ENCODE measurements at regions not wholly inside any gene's neighbourhood (a gene's known extent, or its start where the extent isn't known, plus 50 kb on each side); places are given as distances from the start of the nearest gene placed in this dataset.

GRCh38 chr2:120480903-120481445 is 135.0 kb downstream of the INHBB start:
- no peak for DNase-seq

GRCh38 chr2:120481446-120482194 is 135.7 kb downstream of the INHBB start:
- no peak for DNase-seq

GRCh38 chr2:120482334-120482733 is 136.4 kb downstream of the INHBB start:
- no peak for DNase-seq

GRCh38 chr2:120483355-120483754 is 137.4 kb downstream of the INHBB start:
- DNase-seq, result no peak

GRCh38 chr2:120485096-120485495 is 139.2 kb downstream of the INHBB start:
- no peak for DNase-seq

- no peak for DNase-seq
Measured at GRCh38 chr2:120486441-120486840, 140.5 kb downstream of the INHBB start.

- DNase-seq, result peak; percentile 28
Measured at GRCh38 chr2:120486946-120487345, 141.0 kb downstream of the INHBB start.

- no peak for DNase-seq
Measured at GRCh38 chr2:120488531-120488930, 142.6 kb downstream of the INHBB start.

GRCh38 chr2:120489023-120489422 is 143.1 kb downstream of the INHBB start:
- no peak for DNase-seq

- DNase-seq, result no peak
Measured at GRCh38 chr2:120490091-120490798, 144.3 kb downstream of the INHBB start.

GRCh38 chr2:120491111-120491625 is 145.2 kb downstream of the INHBB start:
- DNase-seq, result no peak

- no peak for DNase-seq
Measured at GRCh38 chr2:120493231-120493630, 147.3 kb downstream of the INHBB start.

- DNase-seq, result no peak
Measured at GRCh38 chr2:120494446-120494845, 148.5 kb downstream of the INHBB start.

GRCh38 chr2:120495586-120495985 is 149.7 kb downstream of the INHBB start:
- no peak for DNase-seq

- DNase-seq, result no peak
Measured at GRCh38 chr2:120496235-120496634, 150.3 kb downstream of the INHBB start.

GRCh38 chr2:120496759-120497158 is 150.8 kb downstream of the INHBB start:
- no peak for DNase-seq

GRCh38 chr2:120497261-120497977 is 151.5 kb downstream of the INHBB start:
- no peak for DNase-seq

GRCh38 chr2:120498121-120498520 is 152.2 kb downstream of the INHBB start:
- DNase-seq, result no peak

GRCh38 chr2:120498576-120499394 is 152.8 kb downstream of the INHBB start:
- no peak for DNase-seq

GRCh38 chr2:120499784-120500495 is 154.0 kb downstream of the INHBB start:
- no peak for DNase-seq

- no peak for DNase-seq
Measured at GRCh38 chr2:120501591-120501990, 155.7 kb downstream of the INHBB start.

All from dermis blood vessel endothelial cell (primary cell).